ENCODE measurements at regions not wholly inside any gene's neighbourhood (a gene's known extent, or its start where the extent isn't known, plus 50 kb on each side); places are given as distances from the start of the nearest gene placed in this dataset.

GRCh38 chr2:145421841-145422240 lies 901.9 kb upstream of the ZEB2 start:
- Histone ChIP-seq H3K4me1 (no peaks in the 10 kb centered on the region), H3K36me3 (no peaks in the 10 kb centered on the region), H3K4me3 (no peak overlapping the region), H3K27me3 (no peaks in the 10 kb centered on the region), H3K27ac (no peak overlapping the region), H3K9me3 (peaks cover 3 to 17% of the 10 kb centered on the region in 2 donors)
- DNase-seq (ENCODE audit: low spot score in 2 of 2): no peak
- TF ChIP-seq POLR2A (IDR thresholded peaks at IDR 0.05): no peak
- no peak for TF ChIP-seq POLR2AphosphoS5 (IDR thresholded peaks at IDR 0.05)
- no peak for TF ChIP-seq CTCF (IDR thresholded peaks at IDR 0.05)
- intact Hi-C loops (cut with DNase I; ENCODE audit: low total_unique reads): no loop called here

- H3K4me3 ChIP-seq: no peak overlapping the region
- H3K27ac ChIP-seq: no peak overlapping the region
- DNase-seq (ENCODE audit: low spot score in 2 of 2): no peak
- no peaks in the 10 kb centered on the region for H3K27me3 ChIP-seq
- intact Hi-C loops (cut with DNase I; ENCODE audit: low total_unique reads): no loop called here
- peaks cover 0 to 8% of the 10 kb centered on the region in 2 donors for H3K9me3 ChIP-seq
- H3K4me1 ChIP-seq: no peaks in the 10 kb centered on the region
- no peaks in the 10 kb centered on the region for H3K36me3 ChIP-seq
- TF ChIP-seq CTCF (IDR thresholded peaks at IDR 0.05) (no peak), POLR2AphosphoS5 (IDR thresholded peaks at IDR 0.05) (no peak), POLR2A (IDR thresholded peaks at IDR 0.05) (no peak)
Observed at GRCh38 chr2:145416640-145417039, 896.7 kb upstream of the ZEB2 start.

GRCh38 chr2:145415151-145415550 lies 895.2 kb upstream of the ZEB2 start:
- H3K4me3 ChIP-seq: no peak overlapping the region
- DNase-seq (ENCODE audit: low spot score in 2 of 2): no peak
- H3K36me3 ChIP-seq: no peaks in the 10 kb centered on the region
- peaks cover 0 to 8% of the 10 kb centered on the region in 2 donors for H3K9me3 ChIP-seq
- intact Hi-C loops (cut with DNase I; ENCODE audit: low total_unique reads): no loop called here
- no peaks in the 10 kb centered on the region for H3K4me1 ChIP-seq
- no peaks in the 10 kb centered on the region for H3K27me3 ChIP-seq
- H3K27ac ChIP-seq: no peak overlapping the region
- TF ChIP-seq POLR2AphosphoS5 (IDR thresholded peaks at IDR 0.05) (no peak), CTCF (IDR thresholded peaks at IDR 0.05) (no peak), POLR2A (IDR thresholded peaks at IDR 0.05) (no peak)

GRCh38 chr2:145413261-145414030 lies 893.5 kb upstream of the ZEB2 start:
- Histone ChIP-seq H3K4me3 (no peak overlapping the region), H3K27ac (no peak overlapping the region), H3K27me3 (no peaks in the 10 kb centered on the region), H3K4me1 (no peaks in the 10 kb centered on the region), H3K9me3 (peaks cover 0 to 8% of the 10 kb centered on the region in 2 donors), H3K36me3 (no peaks in the 10 kb centered on the region)
- intact Hi-C loops (cut with DNase I; ENCODE audit: low total_unique reads): no loop called here
- DNase-seq (ENCODE audit: low spot score in 2 of 2): no peak
- TF ChIP-seq CTCF (IDR thresholded peaks at IDR 0.05) (no peak), POLR2A (IDR thresholded peaks at IDR 0.05) (no peak), POLR2AphosphoS5 (IDR thresholded peaks at IDR 0.05) (no peak)

- no peak for TF ChIP-seq POLR2AphosphoS5 (IDR thresholded peaks at IDR 0.05)
- TF ChIP-seq POLR2A (IDR thresholded peaks at IDR 0.05): no peak
- TF ChIP-seq CTCF (IDR thresholded peaks at IDR 0.05): no peak
- no peaks in the 10 kb centered on the region for H3K36me3 ChIP-seq
- H3K4me1 ChIP-seq: no peaks in the 10 kb centered on the region
- no peaks in the 10 kb centered on the region for H3K27me3 ChIP-seq
- DNase-seq (ENCODE audit: low spot score in 2 of 2): no peak
- H3K4me3 ChIP-seq: no peak overlapping the region
- H3K9me3 ChIP-seq: peaks cover 0 to 8% of the 10 kb centered on the region in 2 donors
- intact Hi-C loops (cut with DNase I; ENCODE audit: low total_unique reads): no loop called here
- no peak overlapping the region for H3K27ac ChIP-seq
Observed at GRCh38 chr2:145412155-145412554, 892.2 kb upstream of the ZEB2 start.
